Neural crest cell (in vitro differentiated cells): ENCODE measurements at regions not wholly inside any gene's neighbourhood (a gene's known extent, or its start where the extent isn't known, plus 50 kb on each side); places are given as distances from the start of the nearest gene placed in this dataset.

Source experiments
- DNase-seq: peaks from one replicate; pipeline ENCODE4 v3.0.0; 2021; ENCODE audit warnings: low read depth, mixed read lengths, low spot score
- H3K27ac Mint-ChIP-seq: one replicate; pipeline ENCODE4 v1.8.0; 2021; ENCODE audit warnings: mild to moderate bottlenecking, mixed read lengths; ENCODE audit not compliant: unreplicated experiment
- H3K27me3 Mint-ChIP-seq: 2 replicates; pipeline ENCODE4 v1.8.0; 2021; ENCODE audit warnings: low read depth, mild to moderate bottlenecking, mixed read lengths
- H3K36me3 Mint-ChIP-seq: 2 replicates; pipeline ENCODE4 v1.8.0; 2021; ENCODE audit warnings: low read depth, mild to moderate bottlenecking, mixed read lengths
- H3K4me1 Mint-ChIP-seq: 2 replicates; pipeline ENCODE4 v1.8.0; 2021; ENCODE audit warnings: mixed read lengths
- H3K4me3 Mint-ChIP-seq: one replicate; pipeline ENCODE4 v1.8.0; 2021; ENCODE audit warnings: mild to moderate bottlenecking, mixed read lengths
- H3K9me3 Mint-ChIP-seq: 2 replicates; pipeline ENCODE4 v1.8.0; 2021; ENCODE audit warnings: mixed read lengths
- CTCF ChIP-seq: fragments of 200-600 bp; sonication (generic); conservative IDR thresholded peaks from 2 replicates; pipeline ENCODE4 v1.5.0; 2021; ENCODE audit warnings: antibody characterized with exemption, mild to moderate bottlenecking

- no peak for TF ChIP-seq CTCF
- Mint-ChIP-seq H3K4me3 (no peak overlapping the region), H3K36me3 (no peaks in the 10 kb centered on the region), H3K27ac (no peak overlapping the region), H3K27me3 (peaks cover 18% of the 10 kb centered on the region), H3K4me1 (no peaks in the 10 kb centered on the region), H3K9me3 (no peaks in the 10 kb centered on the region)
- no peak for DNase-seq
These were observed 168.2 kb upstream of the PMEPA1 start for GRCh38 chr20:57877995-57878394.

- peaks cover 18% of the 10 kb centered on the region for H3K27me3 Mint-ChIP-seq
- H3K9me3 Mint-ChIP-seq, result no peaks in the 10 kb centered on the region
- TF ChIP-seq CTCF, result no peak
- H3K4me1 Mint-ChIP-seq, result no peaks in the 10 kb centered on the region
- H3K27ac Mint-ChIP-seq, result no peak overlapping the region
- H3K36me3 Mint-ChIP-seq, result no peaks in the 10 kb centered on the region
- DNase-seq, result no peak
- H3K4me3 Mint-ChIP-seq, result no peak overlapping the region
These were observed 167.5 kb upstream of the PMEPA1 start for GRCh38 chr20:57877131-57877824.

- Mint-ChIP-seq H3K27me3 (peaks cover 18% of the 10 kb centered on the region), H3K4me1 (no peaks in the 10 kb centered on the region), H3K4me3 (no peak overlapping the region), H3K36me3 (no peaks in the 10 kb centered on the region), H3K9me3 (no peaks in the 10 kb centered on the region), H3K27ac (no peak overlapping the region)
- no peak for TF ChIP-seq CTCF
- no peak for DNase-seq
These were observed 166.3 kb upstream of the PMEPA1 start for GRCh38 chr20:57876163-57876562.

GRCh38 chr20:57874141-57874540 lies 164.3 kb upstream of the PMEPA1 start:
- Mint-ChIP-seq H3K27me3 (peaks cover 11% of the 10 kb centered on the region), H3K27ac (no peak overlapping the region)

GRCh38 chr20:57872816-57873409 lies 163.1 kb upstream of the PMEPA1 start:
- no peaks in the 10 kb centered on the region for H3K9me3 Mint-ChIP-seq
- no peak overlapping the region for H3K4me3 Mint-ChIP-seq
- no peak overlapping the region for H3K27ac Mint-ChIP-seq
- H3K36me3 Mint-ChIP-seq, result no peaks in the 10 kb centered on the region
- DNase-seq, result no peak
- TF ChIP-seq CTCF, result no peak
- H3K27me3 Mint-ChIP-seq, result peaks cover 22% of the 10 kb centered on the region
- H3K4me1 Mint-ChIP-seq, result no peaks in the 10 kb centered on the region

More at GRCh38 chr20:57874141-57874540, 164.3 kb upstream of the PMEPA1 start:
- no peak for DNase-seq
- Mint-ChIP-seq H3K4me3 (no peak overlapping the region), H3K36me3 (no peaks in the 10 kb centered on the region), H3K4me1 (no peaks in the 10 kb centered on the region), H3K9me3 (no peaks in the 10 kb centered on the region)
- no peak for TF ChIP-seq CTCF
